Smooth muscle cell (in vitro differentiated cells): ENCODE measurements at regions not wholly inside any gene's neighbourhood (a gene's known extent, or its start where the extent isn't known, plus 50 kb on each side); places are given as distances from the start of the nearest gene placed in this dataset.

Source experiments
- DNase-seq: peaks from one replicate; lab custom pipeline; 2025; ENCODE audit not compliant: unreplicated experiment; lab: John Stamatoyannopoulos, UW
- H2AFZ ChIP-seq: fragments of 200-600 bp; sonication (generic); 2 replicates; pipeline ENCODE4 v1.6.0; 2016; ENCODE audit warnings: antibody characterized with exemption, low read depth, mild to moderate bottlenecking
- H3F3A ChIP-seq: fragments of 200-600 bp; sonication (generic); 2 replicates; pipeline ENCODE4 v1.6.0; 2017; ENCODE audit warnings: antibody characterized with exemption, low read depth
- H3K27ac ChIP-seq: fragments of 200-600 bp; sonication (generic); 2 replicates; pipeline ENCODE4 v1.5.1; 2016; ENCODE audit warnings: low read depth, mild to moderate bottlenecking
- H3K27me3 ChIP-seq: fragments of 200-600 bp; sonication (generic); 2 replicates; pipeline ENCODE4 v1.6.1; 2016; ENCODE audit warnings: low read depth, mild to moderate bottlenecking
- H3K36me3 ChIP-seq: fragments of 200-600 bp; sonication (generic); 2 replicates; pipeline ENCODE4 v1.5.1; 2016; ENCODE audit warnings: low read depth
- H3K4me1 ChIP-seq: fragments of 200-600 bp; sonication (generic); 2 replicates; pipeline ENCODE4 v1.5.1; 2016; ENCODE audit warnings: low read depth
- H3K4me2 ChIP-seq: fragments of 200-600 bp; sonication (generic); 2 replicates; pipeline ENCODE4 v1.6.0; 2016; ENCODE audit warnings: mild to moderate bottlenecking
- H3K4me3 ChIP-seq: fragments of 200-600 bp; sonication (generic); 2 replicates; pipeline ENCODE4 v1.5.1; 2016; ENCODE audit warnings: mild to moderate bottlenecking
- H3K79me2 ChIP-seq: fragments of 200-600 bp; sonication (generic); 2 replicates; pipeline ENCODE4 v1.6.0; 2016; ENCODE audit warnings: low read depth, mild to moderate bottlenecking
- H3K9ac ChIP-seq: fragments of 200-600 bp; sonication (generic); 2 replicates; pipeline ENCODE4 v1.6.0; 2016; ENCODE audit warnings: low read depth
- H3K9me3 ChIP-seq: fragments of 200-600 bp; sonication (generic); replicated peaks from 2 replicates; pipeline ENCODE4 v1.5.1; 2016; ENCODE audit warnings: low read depth
- H4K20me1 ChIP-seq: fragments of 200-600 bp; sonication (generic); 2 replicates; pipeline ENCODE4 v1.6.0; 2016; ENCODE audit warnings: low read depth
- WGBS: methylation state at CpG from one replicate; pipeline ENCODE4 v1.1.7; 2016; ENCODE audit warnings: low lambda C conversion rate; 5-methylcytosine and 5-hydroxymethylcytosine counted together
- TF ChIP-seq, protein P1 (sequence below): fragments of 200-600 bp; sonication (generic); IDR thresholded peaks from 2 replicates; pipeline ENCODE4 v1.5.1; 2017; ENCODE audit warnings: borderline replicate concordance, mild to moderate bottlenecking, antibody characterized with exemption; ENCODE audit not compliant: insufficient read depth, poor library complexity, severe bottlenecking

DNA sequence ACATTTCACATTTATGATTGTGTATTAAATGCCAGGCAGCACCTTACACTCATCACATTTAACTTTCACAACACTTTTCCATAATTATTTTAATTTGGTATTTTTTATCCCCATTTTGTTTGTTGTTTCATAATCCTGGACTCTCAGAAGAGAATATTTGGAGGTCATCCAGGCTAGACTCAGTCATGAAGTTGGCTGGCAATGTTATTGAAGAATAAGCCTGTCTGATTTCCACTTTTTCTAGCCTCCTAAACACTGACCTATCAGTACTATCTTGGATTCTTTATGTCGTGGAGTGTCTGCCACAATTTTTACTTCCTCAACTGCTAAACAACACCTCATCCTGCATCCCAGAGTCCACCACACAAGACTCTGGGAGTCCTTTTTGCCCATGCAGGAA is 372.3 kb upstream of the NRP1 start:
- Histone ChIP-seq H3K27me3 (no peaks in the 10 kb centered on the region), H3F3A (no peaks in the 10 kb centered on the region), H3K27ac (no peak overlapping the region), H3K79me2 (no peaks in the 10 kb centered on the region), H4K20me1 (no peaks in the 10 kb centered on the region), H3K9ac (no peak overlapping the region), H3K4me3 (no peak overlapping the region), H3K9me3 (no peaks in the 10 kb centered on the region), H3K4me2 (no peak overlapping the region), H3K4me1 (peaks cover 8% of the 10 kb centered on the region), H2AFZ (no peak overlapping the region), H3K36me3 (no peaks in the 10 kb centered on the region)
- no peak for DNase-seq
- 81% methylated on average over 1 of the region's 1 CpG for WGBS
- TF ChIP-seq, protein P1, sequence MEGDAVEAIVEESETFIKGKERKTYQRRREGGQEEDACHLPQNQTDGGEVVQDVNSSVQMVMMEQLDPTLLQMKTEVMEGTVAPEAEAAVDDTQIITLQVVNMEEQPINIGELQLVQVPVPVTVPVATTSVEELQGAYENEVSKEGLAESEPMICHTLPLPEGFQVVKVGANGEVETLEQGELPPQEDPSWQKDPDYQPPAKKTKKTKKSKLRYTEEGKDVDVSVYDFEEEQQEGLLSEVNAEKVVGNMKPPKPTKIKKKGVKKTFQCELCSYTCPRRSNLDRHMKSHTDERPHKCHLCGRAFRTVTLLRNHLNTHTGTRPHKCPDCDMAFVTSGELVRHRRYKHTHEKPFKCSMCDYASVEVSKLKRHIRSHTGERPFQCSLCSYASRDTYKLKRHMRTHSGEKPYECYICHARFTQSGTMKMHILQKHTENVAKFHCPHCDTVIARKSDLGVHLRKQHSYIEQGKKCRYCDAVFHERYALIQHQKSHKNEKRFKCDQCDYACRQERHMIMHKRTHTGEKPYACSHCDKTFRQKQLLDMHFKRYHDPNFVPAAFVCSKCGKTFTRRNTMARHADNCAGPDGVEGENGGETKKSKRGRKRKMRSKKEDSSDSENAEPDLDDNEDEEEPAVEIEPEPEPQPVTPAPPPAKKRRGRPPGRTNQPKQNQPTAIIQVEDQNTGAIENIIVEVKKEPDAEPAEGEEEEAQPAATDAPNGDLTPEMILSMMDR: no peak

DNA sequence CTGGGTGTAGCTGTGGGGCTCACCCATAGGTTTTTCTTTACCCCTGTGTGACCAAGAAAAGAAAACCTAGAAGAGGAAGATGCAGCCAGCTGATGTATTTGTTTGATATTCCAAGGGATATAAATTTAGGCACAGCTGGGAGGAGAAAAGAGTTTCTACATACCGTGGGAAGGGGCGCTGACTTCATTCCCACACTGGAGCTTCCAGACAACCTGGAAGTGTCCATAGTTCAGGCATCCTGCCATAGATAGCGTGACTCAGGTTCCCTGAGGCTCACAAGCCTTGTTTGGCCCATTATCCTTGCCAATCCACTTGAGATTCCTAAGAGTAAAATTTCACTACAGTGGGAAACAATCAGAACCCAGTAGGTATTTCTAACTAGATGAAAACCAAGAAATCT is 371.7 kb upstream of the NRP1 start:
- no peaks in the 10 kb centered on the region for H3K27me3 ChIP-seq
- no peaks in the 10 kb centered on the region for H3F3A ChIP-seq
- DNase-seq: no peak
- H3K9me3 ChIP-seq: no peaks in the 10 kb centered on the region
- WGBS: 81% methylated on average over 3 of the region's 3 CpGs
- H3K4me3 ChIP-seq: no peak overlapping the region
- no peak overlapping the region for H3K27ac ChIP-seq
- no peaks in the 10 kb centered on the region for H3K36me3 ChIP-seq
- no peak overlapping the region for H3K4me2 ChIP-seq
- no peaks in the 10 kb centered on the region for H3K79me2 ChIP-seq
- H3K4me1 ChIP-seq: peaks cover 8% of the 10 kb centered on the region
- H3K9ac ChIP-seq: no peak overlapping the region
- H2AFZ ChIP-seq: no peak overlapping the region
- TF ChIP-seq, protein P1: no peak
- H4K20me1 ChIP-seq: no peaks in the 10 kb centered on the region

DNA sequence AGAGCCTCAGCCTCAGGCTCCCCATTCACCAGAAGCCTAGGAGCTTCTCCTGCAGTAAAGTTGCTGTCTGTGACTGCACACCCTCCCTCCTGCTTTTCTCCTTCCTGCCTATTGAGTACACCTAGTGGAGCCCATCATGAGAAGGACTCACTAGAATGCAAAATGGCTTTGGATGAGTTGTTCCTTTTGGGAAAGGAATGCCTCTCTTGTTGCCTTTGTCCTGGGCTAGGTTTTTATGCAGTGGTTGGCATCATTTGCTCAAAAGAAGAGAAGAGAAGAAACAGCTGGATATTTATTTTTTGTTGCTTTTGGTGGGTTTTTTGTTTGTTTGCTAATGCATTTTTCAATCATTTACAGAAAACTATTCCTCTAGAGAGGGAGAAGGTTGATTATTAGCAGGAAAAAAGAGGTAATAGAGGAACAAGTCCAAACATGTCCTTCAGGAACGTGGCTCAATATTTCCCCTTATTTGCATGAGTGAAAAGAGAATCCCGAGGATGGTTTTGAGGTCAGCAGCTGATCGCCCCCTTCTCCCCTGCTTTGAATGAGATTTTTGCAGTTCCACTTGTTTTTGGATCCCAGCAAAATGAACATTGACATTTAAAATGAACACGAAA is 369.9 kb upstream of the NRP1 start:
- Histone ChIP-seq H3K36me3 (no peaks in the 10 kb centered on the region), H3K27me3 (no peaks in the 10 kb centered on the region), H3K27ac (peak overlapping the region; percentile 59), H3K4me1 (peaks cover 8% of the 10 kb centered on the region), H3F3A (no peaks in the 10 kb centered on the region), H3K4me3 (no peak overlapping the region), H3K9ac (peak overlapping the region; percentile 7), H3K79me2 (no peaks in the 10 kb centered on the region), H2AFZ (peak overlapping the region; percentile 80), H3K4me2 (peak overlapping the region; percentile 37), H3K9me3 (no peaks in the 10 kb centered on the region), H4K20me1 (no peaks in the 10 kb centered on the region)
- WGBS: 83% methylated on average over 4 of the region's 4 CpGs
- DNase-seq: no peak
- TF ChIP-seq, protein P1: no peak
